ENCODE measurements at regions not wholly inside any gene's neighbourhood (a gene's known extent, or its start where the extent isn't known, plus 50 kb on each side); places are given as distances from the start of the nearest gene placed in this dataset.

DNA sequence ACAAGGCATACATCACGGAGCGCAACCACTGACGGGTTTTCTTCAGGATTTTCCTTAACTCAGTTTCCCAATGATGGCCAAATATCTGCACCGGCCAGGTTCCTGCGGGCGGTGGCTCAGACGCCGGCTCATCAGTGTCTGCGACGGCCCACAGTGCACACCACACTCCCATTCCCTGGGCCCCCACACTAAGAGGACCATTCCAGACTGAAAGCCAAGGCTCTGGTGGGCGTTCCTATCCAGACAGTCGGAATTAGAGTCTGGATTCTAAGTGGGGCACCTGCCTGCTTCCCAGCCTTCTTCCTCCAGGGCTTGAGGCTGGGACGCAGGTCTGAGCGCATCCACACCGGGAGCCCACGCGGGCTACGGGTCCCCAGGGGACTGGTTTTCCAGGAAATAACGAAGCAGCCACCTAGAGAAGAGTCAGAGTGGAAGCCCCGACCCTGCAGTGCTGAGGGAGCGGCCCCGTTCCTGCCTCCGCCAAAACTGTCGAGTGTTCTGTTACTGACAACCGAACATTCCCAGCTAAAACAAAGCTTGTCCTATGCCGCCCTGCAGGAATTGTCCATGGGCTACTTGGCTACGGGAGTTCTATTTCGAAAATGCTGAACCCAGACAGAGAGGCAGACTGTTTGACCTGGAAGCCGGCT lies 75.3 kb downstream of the TMEM18 start:
- no peak overlapping the region for H3K4me3 Mint-ChIP-seq
- H3K4me1 Mint-ChIP-seq = no peaks in the 10 kb centered on the region
- peaks cover 3 to 10% (median 3%) of the 10 kb centered on the region in 3 donors for H3K9me3 Mint-ChIP-seq
- H3K27ac Mint-ChIP-seq = peak overlapping the region in 1 of 3 donors; percentile 53
- H3K36me3 Mint-ChIP-seq = no peaks in the 10 kb centered on the region
- no peaks in the 10 kb centered on the region for H3K27me3 Mint-ChIP-seq

DNA sequence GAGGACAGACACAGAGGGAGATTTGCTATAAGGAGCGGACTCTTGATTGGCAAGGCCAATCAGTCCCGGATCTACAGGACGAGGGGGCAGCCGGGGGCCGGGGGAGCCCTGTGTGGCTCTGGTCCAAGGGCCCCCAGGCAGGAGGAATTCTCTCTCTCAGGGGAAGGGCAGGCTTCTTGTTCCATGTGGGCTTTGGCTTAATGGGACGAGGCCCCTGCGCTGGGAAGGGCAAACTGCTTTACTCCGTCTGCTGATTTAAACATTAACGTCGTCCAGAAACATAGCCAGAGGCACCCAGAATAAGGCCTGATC lies 75.9 kb downstream of the TMEM18 start:
- Mint-ChIP-seq H3K4me3 (no peak overlapping the region), H3K9me3 (peaks cover 3 to 10% (median 3%) of the 10 kb centered on the region in 3 donors), H3K27ac (no peak overlapping the region), H3K27me3 (no peaks in the 10 kb centered on the region), H3K36me3 (no peaks in the 10 kb centered on the region), H3K4me1 (no peaks in the 10 kb centered on the region)

DNA sequence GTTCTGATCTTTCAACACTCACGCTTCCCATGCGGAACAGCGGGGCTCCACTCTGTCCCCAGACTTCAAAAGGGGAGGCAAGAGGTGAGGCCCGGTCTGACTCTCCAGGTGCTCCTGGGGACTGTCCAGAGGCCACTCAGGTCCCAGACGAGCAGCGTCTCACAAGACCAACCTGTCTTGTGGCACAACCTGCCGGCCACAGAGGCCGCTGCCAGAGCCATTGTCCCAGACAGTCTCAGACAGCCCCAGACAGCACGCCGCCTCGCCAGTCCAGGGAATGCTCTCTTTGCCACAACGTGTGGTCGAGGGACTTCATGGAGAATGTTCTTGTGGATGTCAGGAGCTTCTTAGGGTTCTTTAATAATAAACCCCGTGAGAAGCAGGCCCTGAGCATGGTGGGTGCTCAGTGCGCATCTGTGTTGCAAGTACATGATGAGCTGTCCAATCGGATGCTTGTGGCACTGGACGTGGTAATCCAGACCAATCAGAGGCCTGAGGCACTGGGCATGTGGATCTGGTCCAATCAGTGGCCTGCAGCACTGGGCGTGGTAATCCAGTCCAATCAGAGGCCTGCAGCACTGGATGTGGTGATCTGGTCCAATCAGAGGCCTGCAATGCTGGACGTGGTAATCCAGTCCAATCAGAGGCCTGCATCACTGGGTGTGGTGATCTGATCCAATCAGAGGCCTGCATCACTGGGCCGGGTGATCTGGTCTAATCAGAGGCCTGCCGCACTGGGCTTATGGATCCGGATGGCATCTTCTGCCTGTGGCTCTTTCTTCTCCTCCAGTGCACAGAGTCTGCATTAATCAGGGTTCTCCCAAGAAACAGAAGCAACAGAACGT lies 76.4 kb downstream of the TMEM18 start:
- Mint-ChIP-seq H3K36me3 (no peaks in the 10 kb centered on the region), H3K4me1 (no peaks in the 10 kb centered on the region), H3K9me3 (peaks cover 3 to 10% (median 3%) of the 10 kb centered on the region in 3 donors), H3K27ac (no peak overlapping the region), H3K4me3 (no peak overlapping the region), H3K27me3 (no peaks in the 10 kb centered on the region)

DNA sequence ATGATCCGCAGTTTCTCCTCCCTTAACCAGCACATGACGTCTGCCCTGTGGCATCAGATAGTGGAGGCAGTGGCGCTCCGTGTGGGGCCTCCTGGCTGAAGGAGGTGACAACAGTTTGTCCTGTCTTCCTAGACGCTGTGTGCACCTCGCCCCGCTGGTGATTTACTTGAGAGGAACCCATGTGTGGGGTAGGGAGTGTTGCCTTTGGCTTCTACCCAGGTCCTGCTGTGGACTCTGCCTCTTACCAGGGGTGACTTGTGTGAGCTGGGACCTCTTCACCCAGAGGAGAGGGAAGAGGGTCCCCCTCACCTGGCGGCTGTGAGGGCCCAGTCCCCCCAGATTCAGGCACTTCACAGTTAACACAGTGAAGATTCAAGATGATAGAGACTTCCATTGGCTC lies 77.6 kb downstream of the TMEM18 start:
- no peaks in the 10 kb centered on the region for H3K4me1 Mint-ChIP-seq
- no peak overlapping the region for H3K27ac Mint-ChIP-seq
- no peak overlapping the region for H3K4me3 Mint-ChIP-seq
- H3K36me3 Mint-ChIP-seq = no peaks in the 10 kb centered on the region
- H3K27me3 Mint-ChIP-seq = no peaks in the 10 kb centered on the region
- peaks cover 3 to 10% (median 3%) of the 10 kb centered on the region in 3 donors for H3K9me3 Mint-ChIP-seq

DNA sequence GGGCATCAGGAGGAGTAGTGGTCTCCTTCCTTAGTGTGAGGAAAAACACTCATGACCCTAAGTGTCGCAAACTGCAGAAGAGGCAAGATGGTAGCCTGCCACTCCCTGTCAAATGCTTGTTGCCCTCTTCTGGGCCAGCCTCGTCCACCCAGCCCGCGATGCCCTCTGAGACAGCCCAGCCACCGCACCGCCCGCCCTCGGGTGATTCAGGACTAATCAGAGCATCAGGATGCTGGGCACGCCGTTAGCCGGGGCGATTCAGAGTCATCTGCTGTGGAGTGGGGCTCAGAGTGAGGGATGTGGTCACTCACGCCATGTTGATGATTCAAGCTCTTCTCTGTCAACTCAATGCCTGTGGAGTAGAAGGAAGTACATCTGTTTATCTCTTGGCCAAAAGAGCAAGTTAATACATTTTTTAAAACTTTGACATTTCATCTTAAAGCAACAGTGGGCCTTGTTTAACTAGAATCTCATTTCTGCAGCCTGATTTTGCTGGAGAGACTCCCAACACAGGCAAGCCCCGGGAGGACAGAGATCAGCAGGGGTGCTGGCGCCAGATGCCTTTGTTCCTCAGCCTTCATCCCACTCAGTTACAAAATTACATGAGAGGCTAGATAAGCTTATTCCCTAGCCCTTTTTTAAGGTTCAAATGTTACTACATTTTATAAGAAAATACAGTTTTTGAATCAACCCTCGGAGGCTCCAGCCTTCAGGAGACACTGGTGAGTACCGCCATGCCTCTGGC lies 79.0 kb downstream of the TMEM18 start:
- Mint-ChIP-seq H3K27ac (peak overlapping the region in 1 of 3 donors; percentile 55), H3K9me3 (peaks cover 0 to 3% (median under 1%) of the 10 kb centered on the region in 3 donors), H3K4me3 (no peak overlapping the region), H3K36me3 (no peaks in the 10 kb centered on the region), H3K4me1 (no peaks in the 10 kb centered on the region), H3K27me3 (no peaks in the 10 kb centered on the region)

DNA sequence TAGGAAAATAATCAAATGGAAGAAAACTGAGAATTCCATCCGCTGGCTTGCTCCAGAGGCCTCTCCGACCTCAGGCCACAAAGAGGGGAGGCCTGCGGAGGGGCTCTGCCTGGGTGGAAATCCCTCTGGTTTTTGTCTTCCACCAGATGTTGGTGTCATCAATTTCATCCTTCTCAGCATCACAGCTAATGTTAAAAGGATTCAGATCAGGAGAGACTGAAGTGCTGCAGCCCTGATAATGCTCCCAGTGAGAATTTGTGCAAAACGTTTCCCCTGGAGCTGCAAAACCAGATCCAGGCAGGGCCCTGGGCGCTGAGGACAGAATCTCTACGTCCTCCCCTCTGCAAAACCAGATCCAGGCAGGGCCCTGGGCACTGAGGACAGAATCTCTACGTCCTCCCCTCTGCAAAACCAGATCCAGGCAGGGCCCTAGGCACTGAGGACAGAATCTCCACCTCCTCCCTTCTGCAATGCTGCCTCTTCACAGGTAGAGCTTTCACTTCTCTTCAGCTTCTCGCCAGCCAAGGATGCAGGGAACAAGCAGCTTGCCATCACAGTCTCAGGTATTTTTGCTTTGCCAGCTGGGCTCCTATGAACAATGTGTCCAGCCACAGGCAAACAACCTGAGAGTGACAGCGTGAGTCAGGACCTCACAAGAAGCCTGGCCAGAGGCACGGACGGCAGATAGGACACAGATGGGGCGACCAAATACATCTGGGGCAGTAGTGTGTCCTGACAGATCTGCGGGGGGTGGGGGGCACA lies 81.2 kb downstream of the TMEM18 start:
- no peak overlapping the region for H3K27ac Mint-ChIP-seq
- no peak overlapping the region for H3K4me3 Mint-ChIP-seq
- H3K36me3 Mint-ChIP-seq = no peaks in the 10 kb centered on the region
- no peaks in the 10 kb centered on the region for H3K9me3 Mint-ChIP-seq
- no peaks in the 10 kb centered on the region for H3K27me3 Mint-ChIP-seq
- H3K4me1 Mint-ChIP-seq = no peaks in the 10 kb centered on the region

DNA sequence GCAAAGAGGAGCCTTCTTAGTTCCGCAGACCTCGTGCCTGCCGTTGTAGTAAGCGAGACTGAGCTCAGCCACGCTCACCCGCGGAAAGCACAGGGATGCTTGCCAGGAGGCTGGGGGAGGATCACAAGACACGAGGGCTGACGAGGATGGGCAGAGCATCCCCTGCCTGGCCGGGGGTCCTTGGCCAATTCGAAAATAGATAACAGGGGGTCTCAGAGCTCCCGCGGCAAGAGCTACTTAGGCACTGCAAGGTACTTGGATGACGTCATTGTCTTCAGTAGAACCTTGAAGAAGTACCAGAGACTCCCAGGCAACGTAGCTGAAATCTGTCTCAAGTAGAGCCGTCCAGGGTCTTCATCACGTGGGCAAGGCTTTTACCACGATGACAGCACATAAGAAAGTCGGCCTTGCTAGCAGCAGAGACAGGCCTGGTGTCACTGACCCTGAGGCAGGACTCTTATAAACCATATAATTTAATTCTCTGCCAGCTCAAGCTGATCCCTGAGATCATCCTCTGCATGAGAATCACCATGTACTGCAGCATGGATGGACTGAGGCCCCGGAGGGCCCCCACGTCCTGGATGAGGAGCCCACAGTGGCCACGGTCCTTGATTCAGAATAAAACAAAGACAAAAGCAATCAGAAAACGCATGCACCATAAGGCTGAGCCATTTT lies 81.9 kb downstream of the TMEM18 start:
- no peaks in the 10 kb centered on the region for H3K9me3 Mint-ChIP-seq
- H3K27ac Mint-ChIP-seq = no peak overlapping the region
- no peaks in the 10 kb centered on the region for H3K27me3 Mint-ChIP-seq
- H3K4me1 Mint-ChIP-seq = no peaks in the 10 kb centered on the region
- H3K36me3 Mint-ChIP-seq = no peaks in the 10 kb centered on the region
- no peak overlapping the region for H3K4me3 Mint-ChIP-seq

DNA sequence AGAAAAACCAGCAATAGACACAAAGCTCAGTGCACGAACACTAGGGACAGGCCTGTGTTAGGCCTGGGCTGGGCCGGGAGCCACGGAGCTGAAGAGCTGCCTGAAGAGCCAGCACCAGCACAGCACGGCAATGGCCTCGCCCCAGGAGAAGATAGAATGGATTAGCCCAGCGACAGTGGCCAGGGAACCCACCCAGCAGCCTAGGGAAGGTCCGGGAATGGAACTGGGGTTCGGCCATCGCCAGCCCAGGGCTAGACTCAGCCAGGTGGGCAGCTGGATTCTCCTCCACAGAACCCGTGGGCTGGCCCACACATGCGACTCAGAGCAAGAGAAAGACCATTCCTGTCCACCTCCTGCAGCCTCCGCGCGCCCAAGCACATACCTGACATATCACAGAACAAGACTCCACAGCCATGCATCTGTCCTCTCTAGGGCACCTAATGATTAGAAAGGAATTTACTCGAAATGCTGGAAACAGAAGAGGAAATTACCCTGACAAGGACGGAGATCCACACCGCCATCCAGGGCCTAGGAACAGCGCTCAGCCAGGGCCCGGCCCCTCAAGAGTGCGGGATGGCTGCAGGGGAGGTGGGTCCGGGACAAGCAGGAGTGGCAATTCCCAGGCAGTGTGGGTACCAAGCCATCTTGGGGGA lies 82.8 kb downstream of the TMEM18 start:
- H3K27ac Mint-ChIP-seq = peak overlapping the region in 1 of 3 donors; percentile 73
- no peak overlapping the region for H3K4me3 Mint-ChIP-seq
- no peaks in the 10 kb centered on the region for H3K36me3 Mint-ChIP-seq
- no peaks in the 10 kb centered on the region for H3K4me1 Mint-ChIP-seq
- H3K9me3 Mint-ChIP-seq = no peaks in the 10 kb centered on the region
- H3K27me3 Mint-ChIP-seq = no peaks in the 10 kb centered on the region

DNA sequence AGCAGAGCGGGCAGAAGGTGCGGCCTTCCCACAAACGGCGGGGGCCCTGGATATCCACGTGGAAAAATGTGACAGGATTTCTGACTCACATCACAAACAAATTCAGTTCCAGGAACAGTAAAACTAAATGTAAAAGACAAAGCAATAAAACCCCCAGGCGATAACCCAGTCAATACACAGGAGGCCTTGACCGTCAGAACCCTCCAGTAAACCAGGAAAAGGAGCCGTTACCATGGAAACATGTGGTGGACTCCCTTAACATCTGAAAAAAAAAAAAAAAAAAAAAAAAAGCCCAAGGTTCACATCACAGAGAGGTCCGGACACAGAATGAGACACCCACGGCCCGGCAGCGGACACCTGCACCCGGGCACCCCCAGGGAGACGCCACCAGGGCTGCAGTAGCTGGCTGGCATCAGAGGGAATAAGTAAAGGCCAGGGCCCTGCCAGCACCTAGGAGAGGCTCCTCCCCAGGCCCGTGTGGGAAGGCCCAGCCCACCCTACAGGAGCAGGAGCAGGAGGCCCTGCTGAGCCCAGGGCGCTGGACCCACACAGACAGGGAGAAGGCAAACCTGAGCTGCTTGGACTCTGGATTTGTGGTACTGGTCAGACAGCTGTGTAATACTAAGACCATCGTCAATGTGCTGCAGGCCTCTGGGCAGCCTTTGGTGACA lies 83.7 kb downstream of the TMEM18 start:
- Mint-ChIP-seq H3K27ac (no peak overlapping the region), H3K27me3 (no peaks in the 10 kb centered on the region), H3K4me1 (no peaks in the 10 kb centered on the region), H3K4me3 (no peak overlapping the region), H3K9me3 (no peaks in the 10 kb centered on the region), H3K36me3 (no peaks in the 10 kb centered on the region)

DNA sequence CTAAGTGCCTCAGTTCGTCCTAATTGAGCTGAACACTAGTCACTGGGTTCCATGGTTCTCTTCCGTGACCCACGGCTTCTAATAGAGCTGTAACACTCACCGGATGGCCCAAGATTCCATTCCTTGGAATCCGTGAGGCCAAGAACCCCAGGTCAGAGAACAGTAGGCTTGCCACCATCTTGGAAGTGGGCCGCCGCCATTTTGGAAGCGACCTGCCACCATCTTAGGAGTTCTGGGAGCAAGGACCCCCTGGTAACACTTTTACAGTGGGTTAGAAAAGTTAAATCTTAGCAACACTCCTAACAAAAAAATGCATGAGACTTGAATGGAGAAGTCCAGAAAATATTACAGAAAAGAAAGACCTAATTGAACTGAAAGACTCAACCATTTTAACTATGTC lies 84.5 kb downstream of the TMEM18 start:
- Mint-ChIP-seq H3K36me3 (no peaks in the 10 kb centered on the region), H3K27me3 (no peaks in the 10 kb centered on the region), H3K9me3 (no peaks in the 10 kb centered on the region), H3K27ac (no peak overlapping the region), H3K4me3 (no peak overlapping the region), H3K4me1 (no peaks in the 10 kb centered on the region)

DNA sequence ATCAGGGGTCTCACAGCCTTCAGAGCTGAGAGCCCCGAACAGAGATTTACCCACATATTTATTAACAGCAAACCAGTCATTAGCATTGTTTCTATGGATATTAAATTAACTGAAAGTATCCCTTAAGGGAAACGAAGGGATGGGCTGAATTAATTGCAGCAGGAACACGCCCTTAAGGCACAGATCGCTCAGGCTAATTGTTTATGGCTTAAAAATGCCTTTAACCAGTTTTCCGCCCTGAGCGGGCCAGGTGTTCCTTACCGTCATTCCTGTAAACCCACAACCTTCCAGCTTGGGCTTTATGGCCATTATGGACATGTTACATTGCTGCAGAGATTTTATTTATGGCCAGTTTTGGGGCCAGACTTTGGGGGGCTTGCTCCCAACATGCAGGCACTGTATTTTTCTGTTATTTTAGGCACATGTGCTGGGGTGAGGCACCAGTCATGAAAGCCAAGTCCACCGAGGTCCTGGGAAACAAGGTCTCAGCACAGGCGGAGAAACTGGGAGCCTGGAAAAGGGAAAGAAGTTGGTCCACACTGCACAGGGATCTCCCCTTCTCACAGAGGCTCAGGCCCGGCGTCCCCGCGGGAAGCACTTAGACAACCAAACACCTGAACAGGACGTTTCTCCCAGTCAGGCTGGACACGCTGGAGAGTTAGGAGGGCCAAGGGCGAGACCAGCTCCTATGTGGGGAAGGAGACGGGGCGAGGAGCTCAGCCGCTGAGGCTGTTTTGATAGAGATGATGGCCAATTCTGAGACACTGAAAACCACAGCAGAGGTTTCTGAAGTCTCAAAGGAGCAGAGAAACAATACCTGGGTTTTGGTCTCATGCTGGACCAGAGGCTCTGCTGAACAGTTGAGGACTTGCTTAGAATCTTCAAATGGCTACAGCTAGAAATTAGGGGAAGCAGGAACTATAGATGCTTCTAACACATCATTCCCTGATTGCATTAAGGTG lies 86.7 kb downstream of the TMEM18 start:
- peaks cover under 1 to 3% (median 3%) of the 10 kb centered on the region in 3 donors for H3K4me1 Mint-ChIP-seq
- peaks cover 4% of the 10 kb centered on the region for H3K27me3 Mint-ChIP-seq
- H3K9me3 Mint-ChIP-seq = no peaks in the 10 kb centered on the region
- H3K4me3 Mint-ChIP-seq = no peak overlapping the region
- H3K36me3 Mint-ChIP-seq = no peaks in the 10 kb centered on the region
- no peak overlapping the region for H3K27ac Mint-ChIP-seq

DNA sequence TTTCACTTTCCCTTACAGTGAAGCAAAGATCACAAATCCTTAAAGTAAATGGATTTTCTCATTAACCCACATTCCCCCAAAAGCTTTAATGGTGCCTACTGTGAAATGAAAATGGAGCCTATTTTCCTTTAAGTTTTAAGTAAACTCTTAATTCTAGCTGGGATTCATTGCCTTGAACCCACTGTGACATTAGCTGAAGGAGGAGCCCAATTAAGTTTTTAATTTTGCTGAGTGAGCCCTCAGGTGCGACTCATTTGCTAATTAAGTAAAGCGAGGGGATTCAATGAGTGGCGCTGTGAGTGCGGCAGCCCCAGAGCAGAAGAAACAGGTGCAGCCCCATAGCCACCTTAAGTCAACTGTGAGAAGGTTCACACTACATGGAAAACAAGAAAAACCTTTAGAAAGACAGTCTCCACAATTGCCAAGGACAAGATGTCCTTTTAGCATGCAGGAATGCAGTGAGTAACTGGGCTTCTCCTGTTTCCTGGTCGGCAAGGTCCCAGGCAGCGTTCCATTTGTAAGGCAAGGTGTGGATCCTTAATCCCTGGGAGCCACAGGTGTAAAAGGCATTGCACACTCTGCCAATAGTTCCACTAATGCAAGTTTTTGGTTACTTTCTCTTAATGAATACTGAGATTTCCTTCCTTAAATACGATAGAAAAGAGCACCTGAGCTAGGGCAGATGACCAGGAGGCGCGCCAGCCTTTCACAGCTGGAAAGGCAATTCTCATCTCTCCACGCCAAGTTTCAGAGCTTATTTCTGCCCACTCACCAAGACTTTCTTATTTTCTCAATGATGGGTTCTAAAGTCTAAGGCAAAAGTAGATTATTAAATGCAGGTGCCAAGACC lies 87.7 kb downstream of the TMEM18 start:
- Mint-ChIP-seq H3K27me3 (peaks cover 7% of the 10 kb centered on the region), H3K36me3 (no peaks in the 10 kb centered on the region), H3K9me3 (no peaks in the 10 kb centered on the region), H3K4me3 (no peak overlapping the region), H3K27ac (no peak overlapping the region), H3K4me1 (peaks cover 5 to 10% (median 9%) of the 10 kb centered on the region in 3 donors)

Data from IgD-negative memory B cell (primary cell).